ENCODE measurements at regions not wholly inside any gene's neighbourhood (a gene's known extent, or its start where the extent isn't known, plus 50 kb on each side); places are given as distances from the start of the nearest gene placed in this dataset.

GRCh38 chr3:71890356-71890931, 105.5 kb upstream of the PROK2 start:
- H3K36me3 Mint-ChIP-seq (ENCODE audit: unreplicated experiment), result no peaks in the 10 kb centered on the region
- no peak overlapping the region for H3K27ac Mint-ChIP-seq (ENCODE audit: unreplicated experiment)
- no peak overlapping the region for H3K4me3 Mint-ChIP-seq (ENCODE audit: unreplicated experiment)
- peaks cover 2% of the 10 kb centered on the region for H3K9me3 Mint-ChIP-seq (ENCODE audit: unreplicated experiment)
- no peak for DNase-seq
- H3K4me1 Mint-ChIP-seq (ENCODE audit: low read depth, unreplicated experiment), result peaks cover 4% of the 10 kb centered on the region
- no peaks in the 10 kb centered on the region for H3K27me3 Mint-ChIP-seq (ENCODE audit: unreplicated experiment)
- no peak for TF ChIP-seq CTCF (IDR thresholded peaks at IDR 0.05; ENCODE audit: partially characterized antibody, unreplicated experiment)

- DNase-seq, result no peak
- Mint-ChIP-seq H3K36me3 (ENCODE audit: unreplicated experiment) (no peaks in the 10 kb centered on the region), H3K9me3 (ENCODE audit: unreplicated experiment) (peaks cover 2% of the 10 kb centered on the region), H3K4me1 (ENCODE audit: low read depth, unreplicated experiment) (peaks cover 4% of the 10 kb centered on the region), H3K4me3 (ENCODE audit: unreplicated experiment) (no peak overlapping the region), H3K27ac (ENCODE audit: unreplicated experiment) (no peak overlapping the region), H3K27me3 (ENCODE audit: unreplicated experiment) (no peaks in the 10 kb centered on the region)
- no peak for TF ChIP-seq CTCF (IDR thresholded peaks at IDR 0.05; ENCODE audit: partially characterized antibody, unreplicated experiment)
Observed at GRCh38 chr3:71887256-71887655, 102.3 kb upstream of the PROK2 start.

DNA sequence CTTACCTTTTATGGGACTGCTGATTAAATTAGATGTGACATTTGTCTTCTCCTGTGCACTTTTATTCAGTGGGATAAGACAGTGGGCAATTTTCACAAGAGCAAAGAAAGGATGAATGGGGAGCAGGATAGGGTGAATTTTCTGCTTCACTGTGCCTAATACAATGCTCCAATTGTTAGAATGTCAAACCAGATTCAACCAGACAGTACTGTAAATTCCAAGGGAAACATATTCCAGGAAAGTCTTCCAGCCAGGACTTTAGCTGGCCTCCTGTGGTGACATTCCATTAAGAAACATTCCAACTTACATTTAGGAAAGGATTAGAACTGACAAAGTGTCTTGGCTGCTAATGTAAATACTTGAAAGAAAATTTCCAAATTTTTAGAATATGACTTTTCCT, 100.1 kb upstream of the PROK2 start:
- DNase-seq, result no peak
- TF ChIP-seq CTCF (IDR thresholded peaks at IDR 0.05; ENCODE audit: partially characterized antibody, unreplicated experiment), result no peak
- Mint-ChIP-seq H3K27me3 (ENCODE audit: unreplicated experiment) (no peaks in the 10 kb centered on the region), H3K36me3 (ENCODE audit: unreplicated experiment) (no peaks in the 10 kb centered on the region), H3K4me1 (ENCODE audit: low read depth, unreplicated experiment) (peaks cover 4% of the 10 kb centered on the region), H3K4me3 (ENCODE audit: unreplicated experiment) (no peak overlapping the region), H3K27ac (ENCODE audit: unreplicated experiment) (no peak overlapping the region), H3K9me3 (ENCODE audit: unreplicated experiment) (peaks cover 2% of the 10 kb centered on the region)

- TF ChIP-seq CTCF (IDR thresholded peaks at IDR 0.05; ENCODE audit: partially characterized antibody, unreplicated experiment), result no peak
- no peaks in the 10 kb centered on the region for H3K36me3 Mint-ChIP-seq (ENCODE audit: unreplicated experiment)
Observed at GRCh38 chr3:71881732-71882131, 96.8 kb upstream of the PROK2 start.

GRCh38 chr3:71881041-71881440, 96.1 kb upstream of the PROK2 start:
- no peak overlapping the region for H3K27ac Mint-ChIP-seq (ENCODE audit: unreplicated experiment)
- no peaks in the 10 kb centered on the region for H3K27me3 Mint-ChIP-seq (ENCODE audit: unreplicated experiment)
- no peaks in the 10 kb centered on the region for H3K9me3 Mint-ChIP-seq (ENCODE audit: unreplicated experiment)
- H3K36me3 Mint-ChIP-seq (ENCODE audit: unreplicated experiment), result no peaks in the 10 kb centered on the region
- H3K4me3 Mint-ChIP-seq (ENCODE audit: unreplicated experiment), result no peak overlapping the region
- DNase-seq, result no peak
- no peaks in the 10 kb centered on the region for H3K4me1 Mint-ChIP-seq (ENCODE audit: low read depth, unreplicated experiment)
- TF ChIP-seq CTCF (IDR thresholded peaks at IDR 0.05; ENCODE audit: partially characterized antibody, unreplicated experiment), result no peak

More at GRCh38 chr3:71881732-71882131, 96.8 kb upstream of the PROK2 start:
- Mint-ChIP-seq H3K27ac (ENCODE audit: unreplicated experiment) (no peak overlapping the region), H3K4me3 (ENCODE audit: unreplicated experiment) (no peak overlapping the region), H3K27me3 (ENCODE audit: unreplicated experiment) (no peaks in the 10 kb centered on the region), H3K9me3 (ENCODE audit: unreplicated experiment) (peaks cover 2% of the 10 kb centered on the region), H3K4me1 (ENCODE audit: low read depth, unreplicated experiment) (no peaks in the 10 kb centered on the region)
- DNase-seq, result no peak

All from glutamatergic neuron (in vitro differentiated cells).